ENCODE measurements at regions not wholly inside any gene's neighbourhood (a gene's known extent, or its start where the extent isn't known, plus 50 kb on each side); places are given as distances from the start of the nearest gene placed in this dataset.

DNA sequence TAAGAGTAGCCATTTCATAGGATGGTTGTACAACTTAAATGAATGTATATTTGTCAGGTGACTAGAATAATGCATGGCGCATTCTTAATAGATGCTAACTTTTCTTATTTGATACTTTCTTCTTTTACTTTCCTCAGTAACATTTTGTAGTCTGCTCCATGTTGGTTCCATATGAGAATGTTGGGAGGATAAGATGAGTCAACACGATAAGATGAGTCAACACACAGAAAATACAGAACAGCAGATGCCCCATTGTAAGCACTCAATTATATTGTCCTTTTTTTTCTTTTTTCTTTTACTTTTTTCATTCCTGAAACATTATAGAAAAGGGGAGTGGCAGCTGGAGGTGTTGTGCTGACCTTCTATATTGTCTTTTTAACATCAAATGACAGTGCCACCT, 92.3 kb upstream of the SPATA31C2 start:
- no peak overlapping the region for H3K4me3 Mint-ChIP-seq
- DNase-seq (ENCODE audit: low read depth, low spot score), result no peak
- no peaks in the 10 kb centered on the region for H3K36me3 Mint-ChIP-seq (ENCODE audit: low read depth)
- no peak for TF ChIP-seq CTCF (conservative IDR thresholded peaks at IDR 0.05)
- H3K27ac Mint-ChIP-seq (ENCODE audit: unreplicated experiment), result no peak overlapping the region
- peaks cover 16% of the 10 kb centered on the region for H3K4me1 Mint-ChIP-seq
- H3K27me3 Mint-ChIP-seq (ENCODE audit: low read depth), result no peaks in the 10 kb centered on the region
- no peaks in the 10 kb centered on the region for H3K9me3 Mint-ChIP-seq

DNA sequence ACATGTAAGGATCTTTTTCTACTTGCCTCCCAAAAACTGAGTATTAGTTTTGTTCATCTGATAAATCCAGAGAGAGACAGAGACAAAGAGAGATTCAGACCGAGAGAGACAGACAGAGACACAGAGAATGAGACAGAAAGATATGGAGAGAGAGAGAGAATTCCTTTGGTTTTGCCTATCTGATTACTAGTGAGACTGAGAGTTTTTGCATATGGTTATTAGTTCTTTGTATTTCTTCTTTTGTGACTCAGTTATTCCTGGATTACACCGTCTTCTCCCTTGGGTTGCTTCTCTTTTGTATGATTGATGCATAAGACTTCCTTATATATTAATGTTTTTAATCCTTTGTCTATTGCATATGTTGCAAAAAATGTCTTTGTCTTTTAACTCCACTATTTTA, 91.2 kb upstream of the SPATA31C2 start:
- Mint-ChIP-seq H3K36me3 (ENCODE audit: low read depth) (no peaks in the 10 kb centered on the region), H3K27ac (ENCODE audit: unreplicated experiment) (no peak overlapping the region), H3K4me1 (peaks cover 8% of the 10 kb centered on the region), H3K27me3 (ENCODE audit: low read depth) (no peaks in the 10 kb centered on the region), H3K9me3 (no peaks in the 10 kb centered on the region), H3K4me3 (no peak overlapping the region)
- no peak for DNase-seq (ENCODE audit: low read depth, low spot score)
- no peak for TF ChIP-seq CTCF (conservative IDR thresholded peaks at IDR 0.05)

DNA sequence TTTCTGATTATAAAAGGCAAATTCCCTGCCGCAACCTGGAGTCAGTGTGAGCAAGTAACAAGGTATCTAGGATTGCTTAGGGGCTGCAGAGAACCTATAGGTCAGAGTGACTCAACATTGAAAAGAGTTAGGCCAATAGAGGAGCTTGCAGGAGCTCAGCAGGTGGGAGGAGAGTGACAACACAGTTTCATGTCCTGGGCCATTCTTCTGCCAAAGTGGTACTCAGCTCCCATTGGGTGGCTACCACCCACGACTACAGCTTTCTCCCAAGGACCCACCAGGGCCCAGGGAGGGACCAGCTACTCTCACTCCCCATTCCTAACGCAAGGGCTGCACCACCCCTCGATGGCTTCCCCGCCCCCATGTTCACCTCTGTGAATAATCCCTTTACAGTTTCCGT, 86.7 kb upstream of the SPATA31C2 start:
- no peaks in the 10 kb centered on the region for H3K36me3 Mint-ChIP-seq (ENCODE audit: low read depth)
- H3K27ac Mint-ChIP-seq (ENCODE audit: unreplicated experiment), result no peak overlapping the region
- TF ChIP-seq CTCF (conservative IDR thresholded peaks at IDR 0.05), result no peak
- no peaks in the 10 kb centered on the region for H3K9me3 Mint-ChIP-seq
- no peaks in the 10 kb centered on the region for H3K27me3 Mint-ChIP-seq (ENCODE audit: low read depth)
- peaks cover 5% of the 10 kb centered on the region for H3K4me1 Mint-ChIP-seq
- H3K4me3 Mint-ChIP-seq, result no peak overlapping the region
- DNase-seq (ENCODE audit: low read depth, low spot score), result no peak

- H3K27ac Mint-ChIP-seq (ENCODE audit: unreplicated experiment), result no peak overlapping the region
- H3K36me3 Mint-ChIP-seq (ENCODE audit: low read depth), result no peaks in the 10 kb centered on the region
- no peak for TF ChIP-seq CTCF (conservative IDR thresholded peaks at IDR 0.05)
- no peaks in the 10 kb centered on the region for H3K27me3 Mint-ChIP-seq (ENCODE audit: low read depth)
- H3K9me3 Mint-ChIP-seq, result no peaks in the 10 kb centered on the region
- H3K4me3 Mint-ChIP-seq, result no peak overlapping the region
- peaks cover 5% of the 10 kb centered on the region for H3K4me1 Mint-ChIP-seq
- no peak for DNase-seq (ENCODE audit: low read depth, low spot score)
These were observed 82.8 kb upstream of the SPATA31C2 start for GRCh38 chr9:88221105-88221504.

GRCh38 chr9:88220652-88221051, 82.4 kb upstream of the SPATA31C2 start:
- H3K4me1 Mint-ChIP-seq, result peaks cover 5% of the 10 kb centered on the region
- H3K36me3 Mint-ChIP-seq (ENCODE audit: low read depth), result no peaks in the 10 kb centered on the region
- H3K4me3 Mint-ChIP-seq, result no peak overlapping the region
- no peaks in the 10 kb centered on the region for H3K9me3 Mint-ChIP-seq
- no peaks in the 10 kb centered on the region for H3K27me3 Mint-ChIP-seq (ENCODE audit: low read depth)
- H3K27ac Mint-ChIP-seq (ENCODE audit: unreplicated experiment), result no peak overlapping the region
- TF ChIP-seq CTCF (conservative IDR thresholded peaks at IDR 0.05), result no peak
- no peak for DNase-seq (ENCODE audit: low read depth, low spot score)

- H3K27me3 Mint-ChIP-seq (ENCODE audit: low read depth), result no peaks in the 10 kb centered on the region
- H3K36me3 Mint-ChIP-seq (ENCODE audit: low read depth), result no peaks in the 10 kb centered on the region
- H3K4me1 Mint-ChIP-seq, result peaks cover 5% of the 10 kb centered on the region
- no peaks in the 10 kb centered on the region for H3K9me3 Mint-ChIP-seq
- no peak for TF ChIP-seq CTCF (conservative IDR thresholded peaks at IDR 0.05)
- no peak for DNase-seq (ENCODE audit: low read depth, low spot score)
- no peak overlapping the region for H3K4me3 Mint-ChIP-seq
- no peak overlapping the region for H3K27ac Mint-ChIP-seq (ENCODE audit: unreplicated experiment)
These were observed 81.3 kb upstream of the SPATA31C2 start for GRCh38 chr9:88219601-88220000.
